ENCODE measurements at regions not wholly inside any gene's neighbourhood (a gene's known extent, or its start where the extent isn't known, plus 50 kb on each side); places are given as distances from the start of the nearest gene placed in this dataset.

DNA sequence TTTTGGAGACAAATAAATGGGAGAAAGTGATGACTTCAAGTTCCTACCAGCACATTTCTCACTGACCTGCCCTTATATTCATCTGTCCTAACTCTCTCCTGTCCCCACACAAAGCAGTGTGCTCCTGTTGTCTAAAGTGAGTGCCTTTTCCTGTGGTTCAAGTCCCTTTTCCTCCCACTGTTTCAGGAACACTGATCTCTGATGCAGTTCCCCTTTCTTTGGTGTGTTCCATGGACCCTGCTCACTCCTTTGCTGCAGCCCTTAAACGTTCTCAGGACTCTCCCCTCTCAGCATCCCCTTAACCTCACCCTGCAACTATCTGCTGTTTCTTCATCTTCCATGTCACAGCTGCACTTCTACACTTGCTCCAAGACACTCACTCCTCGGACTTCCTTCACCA lies 195.8 kb upstream of the ETV3 start:
- no peak for TF ChIP-seq POLR2A (IDR thresholded peaks at IDR 0.05)
- TF ChIP-seq, protein P1, sequence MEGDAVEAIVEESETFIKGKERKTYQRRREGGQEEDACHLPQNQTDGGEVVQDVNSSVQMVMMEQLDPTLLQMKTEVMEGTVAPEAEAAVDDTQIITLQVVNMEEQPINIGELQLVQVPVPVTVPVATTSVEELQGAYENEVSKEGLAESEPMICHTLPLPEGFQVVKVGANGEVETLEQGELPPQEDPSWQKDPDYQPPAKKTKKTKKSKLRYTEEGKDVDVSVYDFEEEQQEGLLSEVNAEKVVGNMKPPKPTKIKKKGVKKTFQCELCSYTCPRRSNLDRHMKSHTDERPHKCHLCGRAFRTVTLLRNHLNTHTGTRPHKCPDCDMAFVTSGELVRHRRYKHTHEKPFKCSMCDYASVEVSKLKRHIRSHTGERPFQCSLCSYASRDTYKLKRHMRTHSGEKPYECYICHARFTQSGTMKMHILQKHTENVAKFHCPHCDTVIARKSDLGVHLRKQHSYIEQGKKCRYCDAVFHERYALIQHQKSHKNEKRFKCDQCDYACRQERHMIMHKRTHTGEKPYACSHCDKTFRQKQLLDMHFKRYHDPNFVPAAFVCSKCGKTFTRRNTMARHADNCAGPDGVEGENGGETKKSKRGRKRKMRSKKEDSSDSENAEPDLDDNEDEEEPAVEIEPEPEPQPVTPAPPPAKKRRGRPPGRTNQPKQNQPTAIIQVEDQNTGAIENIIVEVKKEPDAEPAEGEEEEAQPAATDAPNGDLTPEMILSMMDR (IDR thresholded peaks at IDR 0.05) = no peak

All from tibial nerve (tissue), 3 donors.